ENCODE measurements at regions not wholly inside any gene's neighbourhood (a gene's known extent, or its start where the extent isn't known, plus 50 kb on each side); places are given as distances from the start of the nearest gene placed in this dataset.

DNA sequence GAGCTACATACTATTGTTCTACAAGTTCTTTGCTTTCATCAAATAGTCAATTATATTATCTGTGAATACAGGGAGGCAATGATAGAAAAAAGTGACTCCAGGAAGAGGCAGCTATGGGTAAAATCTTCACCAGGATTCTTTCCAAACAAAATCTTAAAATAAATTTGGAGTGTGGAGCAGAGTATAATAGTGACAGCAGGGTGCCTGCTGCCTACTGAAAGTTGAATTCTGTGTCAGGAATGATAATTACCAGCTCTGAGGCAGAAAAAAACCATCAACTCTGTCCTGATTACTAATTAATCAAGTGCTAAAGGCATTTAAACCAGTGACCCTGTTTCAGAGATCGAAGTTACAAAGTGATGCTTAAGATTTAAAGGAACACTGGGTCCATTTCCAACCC, 148.0 kb downstream of the DIPK2A start:
- TF ChIP-seq POLR2AphosphoS5 (IDR thresholded peaks at IDR 0.05), result no peak
- TF ChIP-seq, protein P1, sequence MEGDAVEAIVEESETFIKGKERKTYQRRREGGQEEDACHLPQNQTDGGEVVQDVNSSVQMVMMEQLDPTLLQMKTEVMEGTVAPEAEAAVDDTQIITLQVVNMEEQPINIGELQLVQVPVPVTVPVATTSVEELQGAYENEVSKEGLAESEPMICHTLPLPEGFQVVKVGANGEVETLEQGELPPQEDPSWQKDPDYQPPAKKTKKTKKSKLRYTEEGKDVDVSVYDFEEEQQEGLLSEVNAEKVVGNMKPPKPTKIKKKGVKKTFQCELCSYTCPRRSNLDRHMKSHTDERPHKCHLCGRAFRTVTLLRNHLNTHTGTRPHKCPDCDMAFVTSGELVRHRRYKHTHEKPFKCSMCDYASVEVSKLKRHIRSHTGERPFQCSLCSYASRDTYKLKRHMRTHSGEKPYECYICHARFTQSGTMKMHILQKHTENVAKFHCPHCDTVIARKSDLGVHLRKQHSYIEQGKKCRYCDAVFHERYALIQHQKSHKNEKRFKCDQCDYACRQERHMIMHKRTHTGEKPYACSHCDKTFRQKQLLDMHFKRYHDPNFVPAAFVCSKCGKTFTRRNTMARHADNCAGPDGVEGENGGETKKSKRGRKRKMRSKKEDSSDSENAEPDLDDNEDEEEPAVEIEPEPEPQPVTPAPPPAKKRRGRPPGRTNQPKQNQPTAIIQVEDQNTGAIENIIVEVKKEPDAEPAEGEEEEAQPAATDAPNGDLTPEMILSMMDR (IDR thresholded peaks at IDR 0.05), result no peak
